ENCODE measurements at regions not wholly inside any gene's neighbourhood (a gene's known extent, or its start where the extent isn't known, plus 50 kb on each side); places are given as distances from the start of the nearest gene placed in this dataset.
"Not testable (repeated sequence)": the region's sequence is repeated elsewhere in the genome, so short reads cannot be mapped to it uniquely, and the experiment has no call there.

DNA sequence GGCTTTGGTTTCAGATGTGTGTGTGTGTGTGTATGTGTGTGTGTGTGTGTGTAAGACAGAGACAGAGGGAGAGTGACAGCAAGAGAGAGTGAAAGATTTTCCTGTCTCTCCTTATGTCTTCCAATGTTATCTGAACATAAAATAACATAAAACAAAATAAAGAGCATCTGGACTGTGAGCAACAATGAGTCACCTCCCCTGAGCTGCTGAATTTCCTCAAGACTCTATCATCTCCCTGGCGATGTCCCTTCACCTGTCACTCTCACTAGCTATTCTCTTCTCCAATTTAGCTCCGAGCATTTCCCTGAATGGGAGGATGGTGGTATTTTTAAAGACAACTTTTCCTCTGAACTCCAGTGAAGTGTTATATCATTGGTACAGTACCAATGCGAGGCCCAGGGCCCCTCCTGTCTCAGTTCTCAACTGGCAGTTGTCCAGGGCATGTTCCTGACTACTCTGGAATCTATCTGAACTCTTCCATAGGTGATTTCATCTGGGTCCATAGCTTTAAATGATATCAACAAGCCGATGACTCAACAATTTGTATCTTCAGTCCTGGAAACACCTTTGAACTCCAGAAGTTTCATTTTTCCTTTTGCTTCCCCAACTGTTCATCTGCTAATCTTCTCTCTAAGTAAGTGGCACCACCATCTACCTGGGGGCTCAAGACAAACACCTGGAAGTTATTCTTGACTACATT lies 195.0 kb upstream of the CLNK start:
- DNase-seq = no peak

DNA sequence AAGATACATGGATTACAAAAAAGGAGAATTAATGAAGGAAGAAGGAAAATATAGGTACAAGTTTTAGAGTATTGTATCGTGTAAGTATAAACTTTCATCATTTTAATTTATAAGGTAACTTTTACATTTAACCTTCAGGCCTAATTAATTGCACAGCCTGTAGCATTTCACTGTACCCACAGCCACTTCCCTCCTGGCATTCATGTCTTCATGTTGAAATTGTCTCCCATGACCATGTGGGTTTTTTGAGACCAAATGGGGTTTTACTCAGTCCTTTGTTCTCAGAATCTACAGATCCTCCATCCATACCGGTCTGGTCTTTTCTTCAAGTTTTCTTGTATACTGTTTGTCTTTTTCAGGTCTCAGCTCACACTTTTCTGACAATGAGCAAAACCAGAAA lies 194.3 kb upstream of the CLNK start:
- no peak for DNase-seq

DNA sequence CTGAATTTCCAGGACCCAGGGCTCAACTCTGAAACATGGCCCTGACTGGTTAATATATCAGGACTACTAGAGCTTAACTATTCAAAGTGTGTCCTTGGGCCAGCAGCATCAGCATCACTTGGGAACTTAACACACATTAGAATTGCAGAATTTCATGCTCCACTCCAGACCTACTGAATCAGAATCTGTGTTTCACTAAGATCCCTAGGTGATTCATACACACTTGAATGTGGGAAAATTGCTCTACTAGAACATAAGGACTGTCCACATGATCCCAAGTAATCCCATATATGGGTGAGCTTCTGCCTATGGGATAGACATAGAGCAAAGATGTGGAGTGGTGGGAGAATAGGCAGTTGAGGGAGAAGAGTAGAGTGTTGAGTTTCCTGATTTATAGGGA lies 192.5 kb upstream of the CLNK start:
- DNase-seq = no peak

DNA sequence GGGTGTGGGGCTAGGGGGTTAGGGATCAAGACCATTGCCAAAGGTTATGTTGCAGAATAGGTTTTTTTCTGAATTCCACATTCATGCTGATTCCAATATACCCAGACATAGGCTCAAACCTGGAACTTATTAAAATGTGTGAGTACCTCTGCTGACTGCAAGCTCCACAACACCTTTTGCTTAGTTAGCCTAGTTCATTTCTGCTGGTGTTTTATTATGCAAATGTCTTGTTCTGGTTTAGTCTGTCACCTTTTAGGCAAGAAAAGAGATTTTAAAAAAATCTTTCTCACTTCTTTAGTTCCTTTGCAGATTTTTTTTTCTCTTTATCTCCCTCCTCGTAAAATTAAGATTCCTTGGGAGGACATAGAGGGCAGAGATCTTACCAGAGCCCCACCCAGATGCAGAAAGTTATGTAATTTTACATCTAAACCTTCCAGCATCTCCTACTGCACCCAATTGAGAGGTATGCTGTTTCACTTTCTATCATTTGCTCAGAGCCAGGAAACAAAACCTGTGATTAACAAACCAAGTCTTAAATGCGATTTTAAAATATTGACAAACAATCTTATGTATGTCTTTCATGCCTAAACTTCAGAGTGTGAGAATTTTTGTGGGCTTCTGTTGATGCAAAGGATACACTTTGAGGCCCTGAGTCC lies 190.7 kb upstream of the CLNK start:
- DNase-seq = no peak

DNA sequence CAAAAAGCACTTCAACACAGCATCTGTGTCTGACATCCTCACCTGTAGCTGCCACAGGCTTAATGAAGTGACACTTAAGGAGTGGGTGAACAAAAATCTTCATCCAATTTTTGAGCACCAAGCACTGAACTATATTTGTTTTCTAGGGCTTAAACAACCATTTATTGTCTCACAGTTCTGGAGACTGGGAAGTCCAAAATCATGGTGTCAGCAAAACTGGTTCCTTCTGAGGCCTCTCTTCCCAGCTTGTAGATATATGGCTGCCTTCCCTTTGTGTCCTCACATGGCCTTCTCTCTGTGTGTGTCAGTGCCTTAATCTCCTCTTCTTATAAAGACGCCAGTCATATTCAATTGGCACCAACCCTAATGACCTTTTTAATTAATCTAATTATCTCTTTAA lies 189.2 kb upstream of the CLNK start:
- DNase-seq = no peak

DNA sequence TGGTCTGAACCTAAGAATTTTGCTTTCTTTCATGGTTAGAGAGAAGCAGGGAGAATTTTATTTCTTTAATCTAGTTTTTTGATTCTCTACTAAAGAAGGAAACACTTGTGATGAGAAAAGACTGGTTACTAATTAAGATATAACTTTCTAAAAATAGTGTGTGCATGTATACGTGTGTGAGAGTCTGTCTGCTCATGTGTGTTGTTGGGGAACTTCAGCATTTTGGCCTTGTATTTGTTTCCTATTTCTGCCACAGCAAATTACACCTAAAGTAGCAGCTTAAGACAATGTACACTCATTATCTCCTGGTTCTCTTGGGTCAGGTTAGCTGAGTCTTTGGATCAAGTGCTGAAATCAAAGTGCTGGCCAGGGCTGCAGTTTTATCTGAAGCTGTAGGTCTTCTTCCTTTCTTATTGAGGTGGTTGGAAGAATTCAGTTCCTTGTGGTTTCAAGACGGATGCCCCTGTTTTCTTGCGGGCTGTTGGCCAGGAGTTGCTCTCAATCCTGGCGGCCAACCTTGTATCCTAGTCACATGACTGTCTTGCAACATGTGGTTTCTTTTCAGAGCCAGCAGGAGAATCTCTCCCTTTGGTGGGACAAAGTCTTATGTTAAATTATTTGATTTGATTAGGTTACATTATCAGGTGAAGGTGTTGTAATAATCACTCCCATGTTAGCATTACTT lies 188.4 kb upstream of the CLNK start:
- no peak for DNase-seq

DNA sequence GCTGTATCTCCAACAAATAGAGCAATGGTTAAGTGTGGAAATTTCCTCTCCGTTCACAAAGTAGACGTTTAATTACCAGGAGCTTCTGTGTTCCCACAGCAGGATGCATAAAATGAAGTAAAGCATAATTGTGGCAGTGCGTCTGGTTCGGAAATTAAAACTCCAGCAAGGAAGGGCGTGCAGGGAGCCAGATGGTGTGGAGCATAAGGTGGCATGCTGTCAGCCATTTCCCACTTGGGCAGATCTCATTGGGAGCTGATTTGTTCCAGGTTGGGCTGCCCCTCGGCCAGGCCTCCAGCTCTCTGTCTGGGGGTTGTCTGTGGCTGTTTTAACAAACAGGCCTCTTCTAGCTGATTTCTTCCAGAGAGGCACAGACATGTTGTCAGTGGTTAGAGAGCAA lies 182.1 kb upstream of the CLNK start:
- DNase-seq = no peak

DNA sequence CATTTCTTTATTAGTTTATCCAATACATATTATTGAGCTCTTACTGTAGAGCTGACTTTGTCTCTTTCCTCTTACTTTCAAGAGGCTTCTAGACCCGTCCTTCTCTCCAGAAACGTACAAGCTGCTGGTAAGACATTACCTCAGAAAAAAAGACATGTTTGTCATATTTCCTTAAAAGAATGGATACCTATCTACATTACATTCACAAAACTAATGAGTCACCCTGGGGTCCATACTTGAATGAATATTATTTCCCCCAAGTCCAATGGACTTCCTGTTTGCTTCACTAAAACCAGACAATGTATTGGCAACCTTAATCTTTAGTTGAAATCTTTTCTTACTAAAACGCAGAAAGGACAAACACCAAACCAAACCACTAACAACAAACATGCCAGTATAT lies 176.5 kb upstream of the CLNK start:
- no peak for DNase-seq

DNA sequence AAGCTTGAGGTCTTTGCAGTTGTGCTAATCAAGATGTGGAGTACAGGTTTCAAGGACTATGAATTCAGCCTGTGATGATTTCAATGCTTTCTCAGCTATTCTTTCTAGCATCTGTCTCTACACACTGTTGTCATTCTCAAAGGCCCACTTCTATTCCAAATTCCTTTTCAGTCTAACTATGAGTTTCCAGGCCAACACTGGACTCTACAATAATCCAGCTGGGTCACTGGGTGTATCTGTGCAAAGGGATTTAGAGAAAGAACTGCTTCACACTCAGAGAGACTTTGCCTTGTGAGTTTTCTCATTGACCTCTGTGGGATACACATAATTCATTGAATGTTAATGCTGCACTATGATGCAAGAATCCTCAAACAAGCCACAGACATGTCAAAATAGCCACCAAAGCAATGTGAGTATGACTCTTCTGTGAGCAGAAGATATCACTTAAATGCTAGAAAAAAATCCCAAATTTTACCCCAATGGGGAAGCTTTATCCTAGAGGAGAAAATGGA lies 171.8 kb upstream of the CLNK start:
- DNase-seq = no peak

DNA sequence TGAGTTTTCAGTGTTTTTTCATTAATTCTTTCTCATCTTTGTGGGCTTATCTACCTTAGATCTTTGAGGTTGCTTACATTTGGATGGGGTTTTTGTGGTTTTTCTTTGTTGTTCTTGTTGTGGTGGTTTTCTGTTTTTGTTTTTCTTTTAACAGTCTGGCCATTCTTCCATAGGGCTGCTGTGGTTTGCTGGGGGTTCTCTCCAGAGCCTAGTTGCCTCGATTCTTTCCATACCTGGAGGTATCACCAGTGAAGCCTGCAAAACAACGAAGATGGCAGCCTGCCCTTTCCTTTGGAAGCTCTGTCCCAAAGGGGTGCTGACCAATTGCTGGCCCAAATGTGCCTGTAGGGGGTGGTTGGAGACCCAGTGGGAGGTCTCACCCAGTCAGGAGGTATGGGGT lies 168.6 kb upstream of the CLNK start:
- no peak for DNase-seq

DNA sequence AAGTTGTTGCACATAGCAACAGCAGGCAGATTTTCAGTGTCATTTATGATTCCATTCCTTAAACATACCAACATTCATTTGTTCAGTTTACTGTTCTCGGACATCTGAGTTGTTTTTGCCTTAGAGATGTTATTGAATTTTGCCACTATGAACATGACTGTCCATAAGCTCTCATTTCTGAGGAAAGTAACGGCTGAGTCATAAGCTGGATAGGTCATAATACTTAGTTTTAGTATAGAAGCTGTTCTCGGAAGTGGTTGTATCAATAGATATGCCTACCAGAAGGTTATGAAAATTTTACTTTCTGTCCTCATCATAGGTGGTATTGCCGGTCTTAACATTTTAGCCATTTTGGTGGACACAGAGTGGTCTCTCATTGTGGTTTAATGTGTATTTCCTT lies 157.1 kb upstream of the CLNK start:
- no peak for DNase-seq

DNA sequence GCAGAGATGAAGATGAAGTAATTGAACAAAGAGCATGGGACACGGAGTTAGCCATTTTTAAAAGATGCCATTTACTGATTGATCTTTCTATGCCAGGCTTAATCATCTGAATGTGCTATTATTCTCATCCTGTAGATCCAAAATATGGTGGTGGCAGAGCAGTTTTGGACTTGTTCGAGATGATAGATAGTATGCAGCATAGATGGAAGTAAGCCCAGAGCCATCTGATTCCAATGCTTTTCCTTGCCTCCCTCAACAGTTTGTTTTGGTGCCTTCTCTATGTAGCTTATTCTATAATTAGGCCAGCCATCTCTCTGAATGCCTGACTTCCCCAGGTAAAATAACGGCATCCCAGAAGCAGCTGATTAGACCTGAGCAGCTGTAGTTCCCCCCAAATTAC lies 152.6 kb upstream of the CLNK start:
- no peak for DNase-seq

DNA sequence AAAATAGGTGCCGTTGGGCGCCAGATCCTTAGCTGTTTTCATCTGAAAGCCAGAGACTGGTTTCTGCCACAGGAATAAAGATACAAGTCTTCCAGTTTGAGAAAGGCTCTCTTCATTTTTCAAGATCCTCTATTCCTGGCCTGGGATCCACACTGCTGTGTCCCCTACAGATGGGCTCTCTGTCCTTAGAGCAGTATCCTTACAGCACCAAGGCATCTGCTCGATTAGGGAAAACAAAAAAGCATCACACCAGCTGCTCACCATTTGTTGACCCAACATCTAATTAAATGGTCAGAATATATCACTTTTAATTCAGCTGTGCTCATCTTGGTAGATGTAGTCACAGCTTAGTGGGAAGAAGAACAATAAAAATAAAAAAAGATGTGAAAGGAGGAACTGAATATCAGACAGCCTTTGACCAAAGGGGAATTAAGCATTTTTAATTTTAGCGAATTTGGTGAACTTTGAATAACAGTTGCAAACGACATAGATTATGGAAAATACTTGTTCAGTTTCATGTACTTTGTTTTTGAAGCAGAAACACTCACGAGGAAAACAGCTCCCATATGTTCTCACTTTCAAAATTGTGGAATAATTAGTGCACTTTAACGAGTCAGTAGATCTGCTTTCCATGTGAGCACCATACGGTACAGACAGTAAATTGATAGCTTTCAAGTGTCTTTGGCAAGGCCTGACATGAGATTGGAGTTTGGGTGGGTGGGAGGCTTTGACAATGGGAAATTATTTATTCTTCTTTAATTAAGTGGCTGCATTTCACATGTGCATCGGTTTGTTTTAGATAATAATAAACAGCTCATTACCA lies 148.4 kb upstream of the CLNK start:
- DNase-seq = no peak

DNA sequence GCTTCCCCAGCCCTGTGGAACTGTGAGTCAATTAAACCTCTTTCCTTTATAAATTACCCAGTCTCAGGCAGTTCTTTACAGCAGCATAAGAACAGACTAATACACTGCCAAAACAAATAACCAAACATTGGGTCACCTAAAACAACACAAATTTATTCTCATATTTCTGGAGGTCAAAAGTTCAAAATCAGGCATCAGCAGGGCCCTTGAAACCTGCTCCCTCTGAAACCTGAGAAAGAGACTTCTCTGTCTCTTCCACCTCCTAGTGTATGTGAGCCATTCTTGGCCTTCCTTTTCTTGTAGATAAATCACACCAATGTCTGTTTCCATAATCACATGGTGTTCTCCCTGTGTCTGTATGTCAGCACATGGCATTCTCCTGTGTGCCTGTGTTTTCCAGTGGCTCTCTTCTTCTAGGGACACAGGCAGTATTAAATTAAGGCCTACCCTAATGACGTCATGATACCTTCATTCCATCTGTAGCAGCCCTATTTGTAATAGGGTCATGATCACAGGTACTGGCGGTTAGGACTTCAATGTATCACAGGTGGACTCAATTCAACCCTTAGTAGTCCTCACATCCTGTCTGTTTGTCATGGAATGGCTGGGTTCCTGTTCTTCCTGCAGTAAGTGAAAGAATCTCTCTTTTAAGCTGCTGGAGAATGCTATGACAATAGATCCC lies 147.3 kb upstream of the CLNK start:
- DNase-seq = no peak

DNA sequence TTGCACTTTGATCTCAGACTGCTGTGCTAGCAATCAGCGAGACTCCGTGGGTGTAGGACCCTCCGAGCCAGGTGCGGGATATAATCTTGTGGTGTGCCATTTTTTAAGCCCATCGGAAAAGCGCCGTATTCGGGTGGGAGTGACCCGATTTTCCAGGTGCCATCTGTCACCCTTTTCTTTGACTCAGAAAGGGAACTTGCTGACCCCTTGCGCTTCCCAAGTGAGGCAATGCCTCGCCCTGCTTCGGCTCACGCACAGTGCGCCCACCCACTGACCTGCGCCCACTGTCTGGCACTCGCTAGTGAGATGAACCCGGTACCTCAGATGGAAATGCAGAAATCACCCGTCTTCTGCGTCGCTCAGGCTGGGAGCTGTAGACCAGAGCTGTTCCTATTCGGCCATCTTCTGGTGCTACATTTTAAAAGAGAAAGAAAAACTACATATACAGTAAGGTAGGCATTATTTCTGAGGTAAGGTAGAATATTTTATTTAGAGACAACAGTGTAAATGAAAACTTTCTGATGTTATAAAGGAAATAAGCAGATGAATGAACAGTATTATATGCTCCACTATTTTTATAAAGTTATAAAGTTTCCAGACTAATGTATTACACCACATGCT lies 144.5 kb upstream of the CLNK start:
- DNase-seq = not testable (repeated sequence)

DNA sequence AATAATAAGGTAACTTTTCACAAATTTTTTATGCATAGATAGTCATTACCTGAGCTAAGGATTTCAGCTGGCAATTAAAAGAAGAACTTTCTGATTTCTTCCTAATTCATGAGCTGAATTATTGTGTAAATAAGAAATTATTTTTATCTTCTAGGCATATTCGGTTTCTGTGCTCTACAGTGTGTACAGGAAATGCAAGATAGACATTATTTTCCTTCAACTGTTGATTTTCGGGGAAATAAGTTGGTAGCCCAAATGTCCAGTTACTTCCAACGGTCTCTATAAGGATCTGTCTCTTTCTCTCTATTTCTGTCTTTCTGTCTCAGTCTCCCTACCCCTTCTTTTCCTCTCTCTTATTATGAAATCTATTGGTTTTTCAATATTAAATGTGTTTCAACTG lies 137.3 kb upstream of the CLNK start:
- no peak for DNase-seq

DNA sequence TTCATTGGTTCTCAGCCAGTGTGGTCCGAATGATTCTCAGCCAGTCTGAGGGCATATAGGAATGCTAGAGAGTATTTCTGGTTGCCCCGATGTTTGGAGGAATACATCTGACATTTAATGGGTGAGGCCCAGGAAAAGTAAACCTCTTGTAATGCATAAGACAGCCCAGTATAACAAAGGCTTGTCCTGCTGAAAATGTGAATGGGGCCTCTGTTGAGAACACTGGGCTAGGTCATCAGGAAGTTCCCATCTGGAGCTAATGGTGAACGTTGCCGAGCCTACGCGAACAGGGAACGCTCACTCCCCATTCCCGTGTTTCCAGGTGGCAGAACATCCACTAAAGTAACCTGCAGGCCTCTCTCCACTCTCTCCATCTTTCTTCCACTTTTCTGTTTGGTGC lies 132.0 kb upstream of the CLNK start:
- no peak for DNase-seq

DNA sequence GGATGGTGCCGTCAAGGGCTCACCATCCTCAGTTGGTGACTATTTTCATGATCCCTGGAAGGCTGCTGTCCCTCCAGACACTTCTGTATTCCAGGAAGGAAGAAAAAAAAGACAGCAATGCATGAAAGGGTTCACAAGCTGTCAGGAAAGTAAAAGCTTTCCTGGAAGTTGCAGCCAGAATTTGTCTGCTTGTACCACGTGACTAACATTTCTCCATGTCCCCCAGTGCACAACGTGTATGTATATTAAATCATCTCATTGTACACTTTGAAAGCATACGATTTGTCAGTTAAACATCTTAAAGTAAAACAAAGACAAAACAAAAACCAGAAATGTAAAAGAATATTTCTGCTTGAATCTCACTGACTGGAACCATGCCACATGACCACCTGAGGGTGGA lies 127.4 kb upstream of the CLNK start:
- DNase-seq = no peak

DNA sequence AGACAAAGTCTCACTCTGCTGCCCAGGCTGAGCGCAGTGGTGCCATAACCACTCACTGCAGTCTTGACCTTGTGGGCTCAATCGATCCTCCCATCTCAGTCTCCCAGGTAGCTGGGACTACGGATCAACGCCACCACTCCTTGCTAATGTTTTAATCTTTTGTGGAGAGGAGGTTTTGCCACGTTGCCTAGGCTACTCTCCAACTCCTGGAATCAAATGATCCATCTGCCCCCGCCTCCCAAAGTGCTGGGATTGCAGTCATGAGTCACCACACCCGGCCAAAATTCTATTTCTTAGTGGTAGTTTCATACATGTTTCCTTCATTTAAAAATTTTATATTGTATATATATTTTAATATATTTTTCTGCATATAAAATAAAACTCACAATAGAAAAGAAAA lies 125.8 kb upstream of the CLNK start:
- DNase-seq = no peak

DNA sequence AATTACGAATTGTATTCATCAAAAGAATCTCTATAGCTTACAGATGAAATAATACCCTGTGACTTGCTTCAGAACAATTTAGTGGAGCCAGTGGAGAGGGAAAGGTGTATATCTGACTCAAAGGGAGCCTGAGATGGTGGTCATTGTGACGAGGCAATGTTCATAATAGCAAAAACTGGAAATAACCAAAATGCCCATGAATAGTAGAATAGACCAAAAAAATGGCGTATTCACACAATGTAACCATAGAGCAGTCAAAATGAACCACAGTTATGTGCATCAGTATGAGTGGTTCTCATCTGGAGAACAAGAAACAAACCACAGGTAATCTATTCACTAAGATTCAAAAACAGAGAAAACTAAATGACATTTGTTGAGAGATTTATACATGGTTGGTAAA lies 125.3 kb upstream of the CLNK start:
- DNase-seq = no peak

DNA sequence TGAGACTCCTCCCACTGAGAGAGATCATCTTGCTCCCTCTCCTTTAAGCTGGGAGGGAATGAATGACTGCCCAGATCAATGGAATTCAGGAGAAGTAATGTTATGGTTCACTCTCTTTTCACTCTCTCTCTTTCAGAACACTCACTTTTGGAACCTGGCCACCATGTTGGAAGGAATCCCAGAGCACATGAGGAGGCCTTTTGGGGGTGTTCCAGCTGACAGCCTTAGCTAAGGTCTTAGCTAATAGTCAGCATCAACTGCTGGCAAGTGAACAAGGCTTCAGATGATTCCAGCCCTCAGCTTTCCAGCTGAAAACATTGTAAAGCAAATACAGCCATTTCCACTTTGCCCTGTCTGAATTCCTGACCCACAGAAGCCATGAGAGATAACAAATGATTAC lies 124.0 kb upstream of the CLNK start:
- DNase-seq = no peak

DNA sequence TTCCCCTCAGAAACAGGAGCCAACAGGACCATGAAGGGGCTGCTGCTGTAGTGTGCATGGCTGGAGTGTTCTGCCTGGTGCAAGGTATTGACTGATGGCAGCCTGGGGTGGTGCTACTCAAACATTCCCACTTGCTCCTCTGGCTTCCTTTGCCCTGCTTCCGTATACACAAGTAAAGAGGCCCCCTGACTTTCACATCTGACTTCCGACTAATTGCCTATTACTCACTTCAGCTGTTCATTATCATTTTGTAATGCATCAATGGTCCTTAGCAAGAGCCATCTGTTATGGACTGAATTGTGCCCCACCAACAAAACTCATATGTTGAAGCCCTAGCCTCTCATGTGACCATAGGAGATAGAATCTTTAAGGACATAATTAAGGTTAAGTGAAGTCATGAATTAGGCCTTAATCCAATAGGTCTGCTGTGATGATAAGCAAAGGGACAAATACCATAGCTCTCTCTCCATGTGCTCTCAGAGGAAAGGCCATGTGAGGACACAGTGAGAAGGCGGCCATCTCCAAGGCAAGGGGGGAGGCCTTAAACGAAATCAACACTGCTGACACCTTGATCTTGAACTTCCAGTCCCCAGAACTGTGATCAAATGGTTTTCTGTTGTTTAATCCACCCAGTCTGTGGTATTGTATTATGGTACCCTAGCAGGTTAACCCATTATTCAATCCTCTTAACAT lies 122.5 kb upstream of the CLNK start:
- DNase-seq = no peak
